ENCODE measurements at regions not wholly inside any gene's neighbourhood (a gene's known extent, or its start where the extent isn't known, plus 50 kb on each side); places are given as distances from the start of the nearest gene placed in this dataset.

DNA sequence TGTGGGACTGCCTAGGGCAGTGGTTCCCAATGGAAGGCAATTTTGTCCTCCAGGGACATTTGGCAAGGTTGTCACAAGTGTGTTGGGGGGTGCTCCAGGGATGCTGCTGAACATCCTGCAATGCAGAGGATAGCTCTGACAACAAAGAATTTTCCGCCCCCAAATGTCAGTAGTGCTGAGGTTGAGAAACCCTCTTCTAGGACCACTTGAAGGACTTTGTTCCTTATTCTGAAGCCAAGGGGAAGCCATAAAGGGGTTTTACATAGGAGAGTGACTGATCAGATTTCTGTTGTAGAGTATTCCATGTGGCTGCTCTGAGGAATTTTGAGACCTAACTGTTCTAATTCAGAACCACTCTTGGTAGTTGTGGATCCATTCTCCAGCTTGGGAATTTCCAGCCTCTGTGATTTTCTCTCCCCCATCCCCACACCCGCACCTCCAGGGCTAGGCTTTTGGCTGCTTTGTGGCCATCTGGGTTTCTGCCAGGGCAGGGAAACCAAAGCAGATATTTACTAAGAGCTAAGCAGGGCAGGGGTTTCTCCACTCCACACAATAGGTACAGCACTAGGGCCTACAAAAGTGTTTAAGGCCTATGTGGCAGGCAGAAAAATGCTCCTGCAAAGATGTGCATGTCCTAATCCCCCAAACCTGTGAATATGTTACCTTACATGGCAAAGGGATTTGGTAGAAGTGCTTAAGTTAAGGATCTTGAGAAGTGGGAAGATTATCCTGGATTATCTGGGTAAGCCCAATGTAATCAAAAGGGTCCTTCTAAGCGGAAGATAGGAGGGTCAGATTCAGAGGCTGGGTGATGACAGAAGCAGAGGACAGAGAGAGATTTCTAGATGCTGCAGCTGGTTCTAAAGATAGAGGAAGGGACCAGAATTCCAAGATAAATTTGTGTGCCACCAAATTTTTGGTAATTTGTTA lies 135.4 kb downstream of the TMEM17 start:
- DNase-seq (ENCODE audit: low read depth in 4 of 4, low spot score in 3 of 4) = no peak

- no peak for DNase-seq (ENCODE audit: low read depth in 4 of 4, low spot score in 3 of 4)
These were observed 136.3 kb downstream of the TMEM17 start for GRCh38 chr2:62369541-62370202.

DNA sequence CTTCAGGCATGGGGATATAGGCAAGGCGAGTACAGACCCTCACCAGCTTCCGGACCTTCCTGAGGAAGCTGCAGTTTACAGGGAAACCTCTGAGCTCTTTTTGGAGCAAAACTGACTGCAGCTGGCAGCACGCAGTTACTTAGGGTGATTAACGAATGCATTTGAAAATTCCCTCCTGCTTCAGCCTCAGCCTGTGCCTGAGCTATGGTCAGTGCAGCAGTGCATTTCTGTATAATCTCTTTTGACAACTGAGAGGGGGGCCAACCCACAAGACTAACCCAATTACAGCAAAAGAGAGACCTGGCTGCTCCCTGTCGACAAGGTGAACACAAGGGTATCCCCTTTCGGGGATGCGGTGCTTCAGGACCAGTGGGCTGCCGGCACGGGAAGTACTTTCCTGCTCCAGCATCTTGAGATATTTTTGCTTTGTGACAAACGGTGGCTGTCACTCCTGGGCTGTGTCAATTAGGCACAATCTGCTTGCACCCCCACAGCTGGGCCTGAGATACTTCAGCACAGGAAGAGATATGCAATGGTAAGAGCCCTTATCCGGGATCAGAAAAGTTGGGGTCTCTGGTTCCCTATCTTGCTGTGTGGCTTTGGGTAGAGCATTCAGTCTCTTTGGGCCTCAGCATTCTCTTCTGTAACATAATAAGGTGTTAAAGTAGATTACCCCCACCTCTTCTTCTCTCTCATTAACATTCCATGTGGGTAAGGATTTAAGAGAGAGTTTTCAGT lies 141.0 kb downstream of the TMEM17 start:
- no peak for DNase-seq (ENCODE audit: low read depth in 4 of 4, low spot score in 3 of 4)

GRCh38 chr2:62363166-62363565 lies 142.8 kb downstream of the TMEM17 start:
- DNase-seq (ENCODE audit: low read depth in 4 of 4, low spot score in 3 of 4) = no peak

DNA sequence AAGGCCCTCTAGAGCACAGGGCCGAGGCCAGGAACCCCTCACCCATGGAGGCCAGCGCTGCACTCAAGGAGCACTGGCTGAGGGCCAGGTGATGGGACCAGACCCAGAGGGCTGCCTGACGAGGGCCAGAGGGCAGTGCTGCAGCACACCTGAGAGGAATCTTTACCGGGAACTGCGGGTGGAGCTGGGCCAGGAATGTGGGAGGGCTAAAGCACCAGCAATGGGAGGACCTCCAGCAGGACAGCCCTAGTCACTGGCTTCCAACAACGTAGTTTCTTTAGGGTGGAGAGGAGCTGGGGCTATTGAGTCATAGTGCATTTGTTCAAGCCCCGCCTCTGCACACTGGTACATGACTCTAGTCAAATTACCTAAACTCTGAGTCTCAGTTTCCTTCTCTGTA lies 143.4 kb downstream of the TMEM17 start:
- DNase-seq (ENCODE audit: low read depth in 4 of 4, low spot score in 3 of 4) = no peak

DNA sequence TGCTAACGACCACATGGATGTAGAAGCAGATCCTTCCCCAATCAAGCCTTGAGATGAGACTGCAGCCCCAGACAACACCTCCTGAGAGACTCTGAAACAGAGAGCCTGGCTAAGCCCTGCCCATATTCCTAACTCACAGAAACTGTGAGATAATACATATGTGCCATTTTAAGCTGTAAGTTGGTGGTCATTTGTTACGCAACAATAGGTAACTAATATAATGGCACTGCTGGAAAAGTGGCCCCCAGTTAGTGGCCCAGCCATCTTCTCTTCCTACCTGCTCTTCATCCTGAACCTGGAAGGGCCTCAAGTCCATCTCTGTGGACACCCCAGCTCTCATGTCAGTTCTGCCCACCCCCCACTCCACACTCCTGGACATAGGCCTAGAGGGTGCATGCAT lies 144.0 kb downstream of the TMEM17 start:
- DNase-seq (ENCODE audit: low read depth in 4 of 4, low spot score in 3 of 4) = no peak

GRCh38 chr2:62354771-62355561 lies 151.0 kb downstream of the TMEM17 start:
- no peak for DNase-seq (ENCODE audit: low read depth in 4 of 4, low spot score in 3 of 4)

DNA sequence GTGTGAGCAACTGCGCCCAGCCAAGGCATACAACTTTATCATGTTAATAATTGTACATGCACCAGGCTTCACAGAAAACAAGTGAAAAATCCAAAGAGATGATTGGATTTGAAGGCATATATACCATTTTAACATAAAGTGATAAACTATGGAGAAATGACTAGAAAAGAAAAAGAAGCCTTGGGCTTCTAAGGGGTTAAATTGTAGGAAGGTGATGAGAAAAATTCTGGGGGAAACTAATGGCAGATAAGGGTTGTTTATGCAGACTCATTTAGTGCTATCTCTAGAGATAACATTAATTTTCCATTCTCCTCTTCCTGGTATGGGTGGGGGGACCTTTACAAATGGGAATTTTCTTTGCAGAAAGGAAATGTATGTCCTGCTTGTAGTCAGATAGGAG lies 154.0 kb downstream of the TMEM17 start:
- no peak for DNase-seq (ENCODE audit: low read depth in 4 of 4, low spot score in 3 of 4)

DNA sequence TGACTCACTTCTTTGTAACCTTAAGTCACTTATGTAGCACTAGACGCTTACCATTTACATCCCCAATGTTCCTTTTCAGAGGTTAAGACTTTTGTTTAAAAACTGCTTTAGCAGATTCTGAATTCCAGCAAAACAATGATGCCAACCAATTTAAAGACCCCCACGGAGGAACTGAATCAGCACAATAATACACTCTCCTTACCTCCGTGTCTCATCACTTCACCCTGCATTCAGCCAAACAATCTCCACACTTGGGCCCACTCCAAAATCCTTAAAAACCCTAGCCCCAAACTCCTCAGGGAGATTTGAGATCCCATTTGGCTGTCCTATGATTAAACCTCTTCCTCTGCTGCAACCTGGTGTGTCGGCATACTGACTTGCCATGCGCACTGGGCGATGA lies 153.9 kb downstream of the B3GNT2 start:
- DNase-seq (ENCODE audit: low read depth in 4 of 4, low spot score in 3 of 4) = no peak

GRCh38 chr2:62348700-62349099 lies 152.8 kb downstream of the B3GNT2 start:
- no peak for DNase-seq (ENCODE audit: low read depth in 4 of 4, low spot score in 3 of 4)

- DNase-seq (ENCODE audit: low read depth in 4 of 4, low spot score in 3 of 4) = no peak
These were observed 151.8 kb downstream of the B3GNT2 start for GRCh38 chr2:62347563-62348270.

GRCh38 chr2:62344472-62344871 lies 148.6 kb downstream of the B3GNT2 start:
- no peak for DNase-seq (ENCODE audit: low read depth in 4 of 4, low spot score in 3 of 4)

DNA sequence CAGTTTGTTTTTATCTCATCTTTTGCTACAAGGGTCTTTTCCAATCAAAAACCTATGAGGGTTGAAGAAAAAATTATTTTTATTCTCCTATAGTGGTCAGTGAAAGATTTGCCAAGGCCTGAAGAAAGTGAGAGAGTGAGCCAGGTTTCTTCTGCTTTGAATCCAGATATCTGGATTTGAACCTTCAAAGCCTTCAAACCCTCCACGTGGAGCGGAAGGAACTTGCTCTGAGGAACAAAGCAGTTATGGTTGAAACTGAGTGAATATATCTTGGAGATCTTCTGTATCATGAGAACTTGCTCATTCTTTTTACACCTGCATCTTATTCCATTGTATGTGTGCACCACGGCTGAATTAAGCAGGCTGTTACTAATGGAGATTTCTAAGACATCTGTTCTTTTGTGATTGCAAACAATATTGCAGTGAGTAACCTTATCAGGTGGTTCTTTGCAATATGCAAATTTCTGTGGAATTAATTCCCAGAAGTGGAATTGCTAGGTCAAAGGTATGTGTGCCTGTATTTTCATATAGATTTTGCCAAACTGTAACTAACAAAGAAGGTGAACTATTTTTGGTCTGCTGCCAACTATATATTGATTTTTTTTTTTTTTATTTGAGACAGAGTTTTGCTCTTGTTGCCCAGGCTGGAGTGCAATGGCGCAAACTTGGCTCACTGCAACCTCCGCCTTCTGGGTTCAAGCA lies 147.9 kb downstream of the B3GNT2 start:
- DNase-seq (ENCODE audit: low read depth in 4 of 4, low spot score in 3 of 4) = no peak

DNA sequence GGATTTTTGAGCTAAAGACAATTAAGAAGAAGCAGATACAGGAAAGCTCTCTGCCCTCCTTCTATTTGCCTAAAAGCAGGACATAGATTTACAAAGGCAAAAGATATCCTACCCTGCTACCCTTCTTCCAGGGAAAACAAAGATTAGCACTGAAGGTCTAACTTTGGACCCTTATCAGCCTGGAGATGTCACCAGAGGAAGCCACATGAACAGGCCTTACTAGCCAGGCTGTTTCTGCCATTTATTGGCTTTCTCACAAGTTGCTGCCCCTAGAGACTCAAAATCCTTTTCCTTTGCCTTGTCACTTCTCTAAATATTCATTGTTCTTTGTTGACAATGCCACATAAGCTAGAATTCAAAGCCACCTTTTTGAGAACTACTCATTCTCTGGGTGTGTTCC lies 147.3 kb downstream of the B3GNT2 start:
- DNase-seq (ENCODE audit: low read depth in 4 of 4, low spot score in 3 of 4) = no peak

DNA sequence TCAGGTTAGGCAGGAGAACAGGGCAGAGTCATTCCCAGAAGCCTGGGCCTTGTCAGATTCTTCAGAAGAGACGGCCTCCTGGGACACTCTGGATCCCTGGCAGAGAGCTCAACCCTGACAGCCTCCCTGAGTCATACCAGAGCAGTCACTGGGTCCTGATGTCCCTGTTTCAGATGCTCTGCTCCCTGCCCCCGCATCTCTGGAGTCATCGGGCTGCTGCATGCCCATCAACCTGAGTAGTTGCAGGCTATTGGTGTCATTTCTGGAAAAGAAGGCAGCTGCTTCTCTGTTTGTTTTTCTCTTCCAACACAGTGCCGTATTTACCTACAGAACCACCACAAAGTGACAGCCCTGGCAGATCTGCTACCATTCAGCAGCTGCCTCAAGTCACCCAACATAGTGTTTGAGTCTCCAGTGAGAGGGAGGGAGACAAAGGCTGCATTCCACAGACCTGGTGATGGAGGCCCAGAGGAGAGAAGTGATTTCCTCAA lies 145.1 kb downstream of the B3GNT2 start:
- DNase-seq (ENCODE audit: low read depth in 4 of 4, low spot score in 3 of 4) = no peak

GRCh38 chr2:62339837-62340236 lies 143.9 kb downstream of the B3GNT2 start:
- DNase-seq (ENCODE audit: low read depth in 4 of 4, low spot score in 3 of 4) = no peak

DNA sequence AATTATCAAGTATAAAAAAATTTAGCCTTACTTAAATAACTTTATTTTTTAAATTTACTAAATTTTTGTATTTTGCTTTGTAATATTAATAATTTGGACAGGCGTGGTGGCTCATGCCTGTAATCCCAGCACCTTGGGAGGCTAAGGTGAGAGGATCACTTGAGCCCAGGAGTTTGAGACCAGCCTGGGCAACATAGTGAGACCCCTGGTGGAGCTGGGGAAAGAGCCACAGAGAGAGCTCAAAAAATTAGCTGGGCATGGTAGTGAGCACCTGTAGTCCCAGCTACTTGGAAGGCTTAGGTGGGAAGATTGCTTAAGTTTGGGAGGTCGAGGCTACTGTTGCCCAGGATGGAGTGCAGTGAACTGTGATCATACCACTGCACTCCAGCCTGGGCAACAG lies 143.5 kb downstream of the B3GNT2 start:
- no peak for DNase-seq (ENCODE audit: low read depth in 4 of 4, low spot score in 3 of 4)

- no peak for DNase-seq (ENCODE audit: low read depth in 4 of 4, low spot score in 3 of 4)
These were observed 142.2 kb downstream of the B3GNT2 start for GRCh38 chr2:62338111-62338510.

DNA sequence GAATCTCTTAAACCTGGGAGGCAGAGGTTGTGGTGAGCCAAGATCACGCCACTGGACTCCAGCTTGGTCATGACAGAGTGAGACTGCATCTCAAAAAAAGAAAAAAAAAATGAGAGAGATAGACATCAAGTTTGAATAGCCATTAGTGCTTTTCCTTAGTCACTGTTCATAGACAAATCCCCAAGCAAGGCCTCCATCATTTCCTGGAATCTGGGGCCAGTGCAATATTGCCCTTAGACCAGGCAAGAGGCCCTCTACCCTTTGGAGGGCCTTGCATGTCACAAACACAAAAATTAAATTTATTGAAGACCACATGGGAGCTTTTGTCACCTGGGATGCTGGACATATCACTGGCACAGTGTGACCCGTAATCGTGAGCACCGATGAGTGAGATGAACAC lies 141.5 kb downstream of the B3GNT2 start:
- DNase-seq (ENCODE audit: low read depth in 4 of 4, low spot score in 3 of 4) = no peak
